GM18868 (cell line): ENCODE measurements at regions not wholly inside any gene's neighbourhood (a gene's known extent, or its start where the extent isn't known, plus 50 kb on each side); places are given as distances from the start of the nearest gene placed in this dataset.
"Not testable (repeated sequence)": the region's sequence is repeated elsewhere in the genome, so short reads cannot be mapped to it uniquely, and the experiment has no call there.

Experiments
- ATAC-seq: cut with Tn5 transposase; IDR thresholded peaks from one replicate; pipeline ENCODE4 v1.9.1; 2021; ENCODE audit warnings: mild to moderate bottlenecking, moderate library complexity; ENCODE audit not compliant: unreplicated experiment

- no peak for ATAC-seq
These were observed 94.7 kb upstream of the TGFBR2 start for GRCh38 chr3:30511524-30512251.

DNA sequence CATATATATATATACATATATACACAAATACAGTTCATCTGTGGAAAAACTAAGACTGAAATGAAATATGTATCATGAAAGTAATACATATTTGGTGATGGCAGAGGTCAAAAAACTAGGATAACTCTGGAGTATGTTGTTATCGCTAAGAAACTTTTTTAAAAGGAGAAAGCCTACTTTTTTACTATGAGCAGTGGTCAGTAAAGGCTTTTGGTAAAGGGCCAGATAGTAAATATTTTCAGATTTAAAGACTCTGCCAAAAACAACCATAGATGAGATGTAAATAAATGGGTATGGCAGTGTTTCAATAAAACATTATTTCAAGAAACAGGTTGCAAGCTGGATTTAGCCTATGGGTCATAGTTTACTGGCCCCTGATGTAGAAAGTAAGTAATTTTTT lies 93.8 kb upstream of the TGFBR2 start:
- no peak for ATAC-seq

DNA sequence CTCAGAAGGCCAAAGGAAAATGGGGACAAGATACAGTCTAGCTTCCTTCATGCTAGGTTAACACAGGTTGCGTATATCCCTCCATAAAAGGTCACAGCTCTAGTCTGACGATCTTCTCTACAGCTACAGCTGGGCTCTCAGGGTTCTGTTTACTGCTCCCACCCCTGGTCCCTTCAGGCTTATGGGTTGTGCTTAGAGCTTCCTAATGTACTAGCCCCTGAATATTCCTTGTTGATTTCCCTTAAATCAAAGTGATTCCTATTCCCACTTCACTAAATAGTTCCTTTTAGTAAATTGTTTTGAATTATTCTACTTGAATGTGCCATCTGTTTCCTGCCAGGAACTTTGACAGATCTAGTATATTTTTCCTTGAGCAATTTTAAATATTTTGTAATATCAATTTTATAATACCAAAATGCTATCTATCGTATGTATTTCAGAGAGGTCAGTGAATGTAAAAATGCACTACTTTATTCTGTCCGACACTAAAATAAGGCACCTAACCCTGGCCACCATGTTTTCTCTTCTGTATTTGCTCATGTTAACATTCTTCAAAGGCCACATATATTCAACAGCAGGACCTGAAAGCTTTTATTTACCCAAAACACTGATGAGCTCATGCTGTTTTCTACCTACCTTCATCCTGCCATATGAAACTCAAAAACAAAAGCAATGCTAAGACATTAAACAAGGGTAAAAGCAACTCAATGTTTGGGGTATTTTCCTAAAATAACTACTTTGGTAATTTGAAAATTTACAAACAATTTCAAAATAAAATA lies 92.8 kb upstream of the TGFBR2 start:
- no peak for ATAC-seq

DNA sequence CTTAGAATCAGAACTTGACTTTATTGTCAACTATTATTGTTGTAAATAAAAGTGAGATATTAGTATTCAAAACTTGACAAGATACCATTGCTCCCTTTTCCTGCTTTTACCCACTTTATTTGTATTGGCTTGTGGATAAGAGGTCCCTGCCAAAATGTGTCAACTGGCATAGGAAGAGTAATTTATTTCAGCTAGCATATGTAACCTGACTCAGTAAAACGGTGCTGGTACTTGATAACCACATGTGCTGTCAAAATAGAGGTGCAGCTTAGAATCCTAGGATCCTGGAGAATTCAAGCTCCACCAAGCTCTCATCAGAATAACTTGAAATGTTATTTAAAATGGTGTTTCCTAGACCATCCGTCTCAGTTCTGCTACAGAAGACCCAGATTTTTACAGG lies 90.2 kb upstream of the TGFBR2 start:
- no peak for ATAC-seq

DNA sequence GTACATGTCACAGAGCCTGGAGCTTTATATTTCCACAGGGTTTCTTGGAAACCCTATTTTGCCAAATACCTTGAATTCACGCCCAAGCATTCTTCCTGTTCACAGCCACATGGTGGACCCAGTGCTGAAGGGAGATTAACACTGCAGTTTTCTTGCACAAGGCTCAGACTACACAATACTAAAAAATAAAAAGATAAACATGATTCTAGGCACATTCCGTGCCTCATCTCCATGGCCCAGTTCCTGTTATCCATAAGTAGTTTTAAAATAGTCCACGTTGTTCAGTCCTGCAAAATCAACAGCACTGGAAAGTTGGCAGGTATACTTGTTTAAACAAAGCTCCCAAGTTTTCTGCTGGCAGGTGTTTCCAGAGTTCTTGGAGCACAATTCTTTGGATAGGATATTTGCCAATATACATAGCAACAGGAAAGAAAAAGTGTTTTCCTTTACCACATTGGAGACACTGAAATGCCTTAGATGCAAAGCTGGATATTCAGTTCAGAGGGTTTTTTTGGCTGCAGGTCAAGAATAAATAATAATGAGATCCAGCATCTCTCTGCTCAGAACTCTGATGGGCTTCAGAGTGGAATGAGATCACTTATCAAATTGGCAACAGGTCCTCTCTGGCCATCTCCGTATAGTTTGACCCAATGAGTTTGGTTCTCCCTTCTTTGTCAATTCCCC lies 88.1 kb upstream of the TGFBR2 start:
- no peak for ATAC-seq

DNA sequence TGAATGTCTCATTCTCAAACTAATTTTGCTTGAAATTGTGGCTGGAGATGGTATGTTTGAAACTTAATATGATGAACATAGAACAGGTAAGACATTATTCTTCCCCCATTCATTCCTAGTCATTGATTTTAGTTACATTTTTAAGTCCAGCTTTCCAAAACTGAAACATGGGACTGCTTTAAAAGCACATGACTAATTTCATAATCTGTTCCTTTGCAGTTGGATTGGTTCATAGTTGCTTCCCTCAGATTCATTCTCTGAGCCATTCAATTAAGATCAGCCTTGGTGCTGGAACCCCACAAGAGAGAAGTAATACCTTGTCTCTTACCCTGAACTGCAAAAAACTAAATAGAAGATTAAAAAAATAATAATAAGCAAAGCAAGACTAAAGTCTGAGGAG lies 87.5 kb upstream of the TGFBR2 start:
- ATAC-seq = no peak

DNA sequence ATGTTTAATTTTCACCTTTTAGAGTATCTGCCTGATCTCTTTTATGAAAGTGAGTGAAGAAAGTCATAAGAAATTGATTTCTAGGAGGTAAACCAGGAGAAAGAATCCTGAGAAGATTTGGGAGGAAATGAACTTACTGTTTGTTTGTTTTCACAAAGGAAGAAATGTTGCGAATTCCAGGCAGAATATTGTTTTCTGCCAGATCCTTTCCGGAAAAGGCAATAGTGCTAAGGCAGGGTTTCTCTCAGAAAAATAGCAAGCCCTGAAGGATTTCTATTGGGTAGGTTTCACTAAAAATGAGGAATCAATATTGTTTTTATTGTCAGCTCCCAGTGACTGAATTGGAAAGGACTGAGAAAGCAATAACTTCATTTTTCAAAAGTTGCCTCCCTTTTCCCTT lies 85.7 kb upstream of the TGFBR2 start:
- ATAC-seq = no peak

GRCh38 chr3:30521156-30521715 lies 85.2 kb upstream of the TGFBR2 start:
- no peak for ATAC-seq

GRCh38 chr3:30522476-30522875 lies 83.9 kb upstream of the TGFBR2 start:
- ATAC-seq = no peak

GRCh38 chr3:30523366-30523765 lies 83.0 kb upstream of the TGFBR2 start:
- ATAC-seq = no peak

DNA sequence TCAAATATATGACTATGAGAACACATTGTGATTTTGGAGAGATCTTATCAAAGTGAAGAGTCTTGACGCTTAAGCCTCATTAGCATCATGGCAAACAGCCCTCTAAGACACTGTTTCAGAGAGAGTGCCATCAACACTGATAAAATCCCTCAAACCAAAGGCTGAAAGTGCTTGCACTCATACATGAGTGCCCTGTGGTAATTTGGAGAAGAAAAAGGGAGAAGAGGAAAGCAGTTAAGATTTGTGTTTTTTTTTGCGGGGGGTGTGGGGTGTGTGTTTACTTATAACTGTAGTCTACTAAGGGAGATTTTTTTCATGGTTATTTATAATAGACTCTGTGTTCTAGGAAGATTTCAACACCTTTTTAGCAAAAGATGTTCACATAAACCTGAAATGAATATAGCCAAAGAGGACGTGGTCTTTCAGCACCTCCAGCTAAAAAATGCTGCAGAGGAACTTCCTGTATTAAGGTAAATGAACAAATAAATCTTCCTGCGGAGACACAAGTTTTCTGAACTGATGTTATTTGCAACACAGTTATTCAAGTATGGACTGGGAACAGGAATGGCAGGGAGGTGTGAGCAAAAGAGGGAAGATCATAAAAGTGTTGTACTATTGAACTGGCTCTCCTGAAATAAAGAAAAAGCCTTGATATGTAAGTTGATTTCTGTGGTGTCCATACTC lies 81.9 kb upstream of the TGFBR2 start:
- no peak for ATAC-seq

GRCh38 chr3:30526031-30526430 lies 80.4 kb upstream of the TGFBR2 start:
- ATAC-seq = no peak

- no peak for ATAC-seq
These were observed 79.2 kb upstream of the TGFBR2 start for GRCh38 chr3:30527186-30527585.

DNA sequence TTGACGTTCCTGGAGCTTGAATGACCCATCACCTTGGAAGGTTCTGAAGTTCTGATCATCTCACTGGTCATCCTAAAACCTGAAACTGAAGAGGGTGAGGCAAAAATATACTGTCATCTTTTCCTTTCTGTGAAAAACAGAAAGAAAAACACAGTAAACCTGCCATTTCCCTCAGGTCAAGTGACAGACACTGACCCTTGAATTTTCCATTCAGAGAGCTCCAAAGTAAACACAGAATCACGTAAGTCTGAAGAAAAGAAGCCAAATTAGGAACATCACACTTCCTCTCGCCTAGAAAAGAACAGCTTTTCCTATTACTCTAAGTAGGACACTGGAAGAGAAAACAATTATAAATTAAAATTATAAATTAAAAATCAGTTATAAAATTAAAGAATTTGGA lies 78.7 kb upstream of the TGFBR2 start:
- ATAC-seq = no peak

DNA sequence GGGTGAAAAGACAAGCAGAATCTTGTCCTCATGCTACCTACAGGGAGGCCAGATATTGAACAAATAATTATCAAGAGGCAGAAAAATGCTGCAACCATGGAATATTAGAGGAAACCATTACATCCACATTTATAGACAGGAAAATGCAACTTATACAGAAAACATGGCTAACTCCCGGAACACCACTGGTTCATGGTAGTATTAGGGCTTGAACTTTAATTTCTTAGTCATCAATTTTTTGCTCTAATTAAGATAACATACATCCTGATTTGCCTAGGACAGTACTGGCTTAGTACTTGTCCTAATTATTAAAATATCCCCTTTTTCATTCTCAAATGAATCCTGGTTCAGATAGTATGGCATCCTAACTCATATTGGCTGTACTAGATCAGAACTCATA lies 76.3 kb upstream of the TGFBR2 start:
- ATAC-seq = no peak

DNA sequence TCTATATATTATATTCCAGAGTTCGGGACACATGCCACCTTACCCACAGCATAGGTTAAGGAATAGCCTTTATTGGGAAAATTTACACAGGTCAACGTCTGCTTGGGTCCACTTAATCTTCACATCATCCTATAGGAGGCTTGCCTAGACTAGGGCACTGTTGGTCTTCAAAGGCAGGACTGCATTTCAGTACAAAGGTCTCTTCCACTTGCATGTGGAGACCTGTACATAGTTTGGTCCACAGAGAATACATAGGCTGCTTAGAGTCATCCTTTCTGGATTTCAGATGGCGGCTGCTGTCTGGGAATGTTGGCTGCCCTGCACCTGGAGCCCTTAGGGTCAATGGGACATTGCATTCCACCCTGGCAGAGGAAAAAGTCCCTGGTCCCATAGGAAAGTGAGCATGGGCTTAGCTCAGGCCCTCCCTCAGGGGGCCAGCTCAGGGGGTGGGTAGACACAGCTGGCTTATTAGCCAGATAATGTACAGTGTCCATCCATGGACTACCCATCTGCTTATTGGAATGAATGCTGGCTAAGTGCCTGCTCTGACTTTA lies 75.3 kb upstream of the TGFBR2 start:
- ATAC-seq = no peak

DNA sequence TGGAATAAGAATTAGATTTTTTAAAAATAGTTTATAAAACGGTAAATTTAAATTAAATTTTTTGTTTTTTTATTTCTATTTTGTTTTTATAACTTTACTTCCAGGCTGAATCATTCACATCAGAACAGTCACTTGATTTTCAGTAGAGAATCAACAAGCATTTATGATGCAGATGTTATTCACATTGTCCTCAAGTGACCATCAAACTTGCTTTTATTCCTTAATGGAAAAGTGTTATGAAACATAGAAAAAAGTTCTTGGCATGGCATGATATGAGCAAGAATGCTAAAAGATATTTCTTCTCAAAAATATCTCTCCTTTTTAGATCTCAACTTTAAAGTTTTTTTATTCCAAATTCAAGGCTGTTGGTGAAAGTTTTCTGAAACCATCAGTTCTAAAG lies 70.9 kb upstream of the TGFBR2 start:
- no peak for ATAC-seq

- no peak for ATAC-seq
These were observed 67.6 kb upstream of the TGFBR2 start for GRCh38 chr3:30538791-30539190.

DNA sequence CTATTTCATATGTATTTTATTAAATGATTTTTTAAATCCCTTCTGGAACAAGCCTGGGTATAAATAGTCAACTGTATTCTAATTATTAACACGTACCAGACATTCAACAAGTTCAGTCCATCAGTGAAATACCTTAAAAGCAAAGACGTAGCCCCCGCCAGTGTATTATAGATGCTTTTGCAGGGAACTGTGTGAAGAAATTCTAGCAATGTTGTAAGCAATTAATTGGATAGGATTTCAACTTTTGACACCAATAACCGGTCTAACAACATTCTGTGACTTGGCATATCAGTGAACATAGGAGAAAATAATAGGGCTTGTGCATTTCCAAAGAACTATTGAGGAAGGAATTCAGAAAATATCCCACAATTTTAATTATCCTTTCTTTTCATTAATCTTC lies 67.2 kb upstream of the TGFBR2 start:
- no peak for ATAC-seq

DNA sequence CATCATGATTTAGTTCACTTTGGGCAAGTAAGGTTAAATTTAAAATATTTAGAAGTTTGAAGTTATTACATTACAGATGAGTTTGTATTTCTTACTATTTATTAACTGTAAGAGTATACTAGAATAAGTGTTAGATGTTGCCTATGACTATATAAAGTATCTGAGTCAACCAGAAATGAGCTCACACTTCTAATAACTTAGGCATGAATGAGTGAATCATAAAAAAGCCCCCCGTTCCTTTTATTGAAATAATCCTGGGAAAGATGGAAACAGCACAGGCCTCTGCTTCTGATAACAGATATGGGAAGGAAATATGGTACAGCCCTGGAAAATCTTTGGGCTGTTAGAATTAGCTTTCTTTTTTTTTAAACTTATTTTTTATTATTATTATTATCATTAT lies 66.6 kb upstream of the TGFBR2 start:
- ATAC-seq = no peak

DNA sequence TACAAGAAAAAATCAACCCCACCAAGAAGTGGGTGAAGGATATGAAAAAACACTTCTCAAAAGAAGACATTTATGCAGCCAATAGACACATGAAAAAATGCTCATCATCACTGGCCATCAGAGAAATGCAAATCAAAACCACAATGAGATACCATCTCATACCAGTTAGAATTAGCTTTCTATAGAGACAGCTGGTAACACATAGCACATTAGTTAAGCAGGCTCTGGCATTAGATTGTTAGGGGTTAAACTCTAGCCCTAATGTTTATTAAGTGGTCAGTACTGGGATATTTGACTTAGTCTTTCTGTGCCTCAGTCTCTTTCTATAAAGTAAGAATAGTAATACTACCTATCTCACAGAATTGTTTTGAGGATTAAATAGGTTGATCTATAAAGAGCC lies 65.2 kb upstream of the TGFBR2 start:
- ATAC-seq = not testable (repeated sequence)
